Hematopoietic multipotent progenitor cell treated with erythropoietin and hydrocortisone succinate and interleukin-3 and kit ligand, for 8 days (in vitro differentiated cells): ENCODE measurements at regions not wholly inside any gene's neighbourhood (a gene's known extent, or its start where the extent isn't known, plus 50 kb on each side); places are given as distances from the start of the nearest gene placed in this dataset.

ENCODE experiments used
- DNase-seq: peaks from one replicate; pipeline ENCODE4 v3.0.0-alpha.2; 2015

- DNase-seq = no peak
These were observed 1221.1 kb downstream of the SLITRK1 start for GRCh38 chr13:82661126-82661525.

- no peak for DNase-seq
These were observed 1223.5 kb downstream of the SLITRK1 start for GRCh38 chr13:82658811-82659210.

- DNase-seq = no peak
These were observed 1224.8 kb downstream of the SLITRK1 start for GRCh38 chr13:82657471-82657870.

GRCh38 chr13:82654861-82655855 lies 1227.1 kb downstream of the SLITRK1 start:
- no peak for DNase-seq

GRCh38 chr13:82654143-82654542 lies 1228.1 kb downstream of the SLITRK1 start:
- no peak for DNase-seq

- DNase-seq = no peak
These were observed 1234.7 kb downstream of the SLITRK1 start for GRCh38 chr13:82647540-82647939.

- DNase-seq = no peak
These were observed 1246.2 kb downstream of the SLITRK1 start for GRCh38 chr13:82636119-82636518.

- no peak for DNase-seq
These were observed 1247.3 kb downstream of the SLITRK1 start for GRCh38 chr13:82634946-82635345.

GRCh38 chr13:82627183-82627582 lies 1255.1 kb downstream of the SLITRK1 start:
- no peak for DNase-seq

- DNase-seq = no peak
These were observed 1256.6 kb downstream of the SLITRK1 start for GRCh38 chr13:82625717-82626116.

- no peak for DNase-seq
These were observed 1267.2 kb downstream of the SLITRK1 start for GRCh38 chr13:82615043-82615442.

- no peak for DNase-seq
These were observed 1268.2 kb downstream of the SLITRK1 start for GRCh38 chr13:82614086-82614485.

- DNase-seq = no peak
These were observed 1276.3 kb downstream of the SLITRK1 start for GRCh38 chr13:82606008-82606407.

GRCh38 chr13:82597747-82598146 lies 1284.5 kb downstream of the SLITRK1 start:
- DNase-seq = no peak

GRCh38 chr13:82593239-82593638 lies 1289.0 kb downstream of the SLITRK1 start:
- DNase-seq = no peak

GRCh38 chr13:82571653-82572052 lies 1310.6 kb downstream of the SLITRK1 start:
- no peak for DNase-seq

GRCh38 chr13:82569581-82569980 lies 1312.7 kb downstream of the SLITRK1 start:
- no peak for DNase-seq

- DNase-seq = no peak
These were observed 1315.4 kb downstream of the SLITRK1 start for GRCh38 chr13:82566864-82567263.

GRCh38 chr13:82565201-82565600 lies 1317.1 kb downstream of the SLITRK1 start:
- DNase-seq = peak; percentile 91

- no peak for DNase-seq
These were observed 1321.4 kb downstream of the SLITRK1 start for GRCh38 chr13:82560889-82561288.

GRCh38 chr13:82522872-82523271 lies 1359.4 kb downstream of the SLITRK1 start:
- no peak for DNase-seq

GRCh38 chr13:82506805-82507414 lies 1375.4 kb downstream of the SLITRK1 start:
- peak; percentile 22 for DNase-seq

GRCh38 chr13:82501834-82502233 lies 1380.4 kb downstream of the SLITRK1 start:
- DNase-seq = no peak

GRCh38 chr13:82480415-82480814 lies 1401.9 kb downstream of the SLITRK1 start:
- DNase-seq = peak; percentile 27
